HepG2 (cell line): ENCODE measurements at regions not wholly inside any gene's neighbourhood (a gene's known extent, or its start where the extent isn't known, plus 50 kb on each side); places are given as distances from the start of the nearest gene placed in this dataset.

Experiments
- CC2D1A ChIP-seq: sonication (generic); formaldehyde crosslinking; IDR thresholded peaks from 2 replicates; pipeline ENCODE4 v1.8.1; 2023; ENCODE audit warnings: mild to moderate bottlenecking, missing genetic modification reagents
- SNRNP70 ChIP-seq: fragments of 200-400 bp; formaldehyde crosslinking; IDR thresholded peaks from 2 replicates; pipeline ENCODE4 v1.6.1; 2017; ENCODE audit warnings: mild to moderate bottlenecking, low read depth, low read length, moderate library complexity
- ZBTB40 ChIP-seq, 2 experiments: fragments of 450-650 bp in 1 of 2; sonication (generic) in 1 of 2; formaldehyde crosslinking in 1 of 2; IDR thresholded peaks; 2 replicates each; pipeline versions ENCODE4 v1.6.1 to v1.8.0; 2016 to 2022; ENCODE audit warnings: antibody characterized with exemption in 1 of 2, mild to moderate bottlenecking in 1 of 2, missing genetic modification reagents in 1 of 2
- ZNF10 ChIP-seq: sonication (generic); formaldehyde crosslinking; IDR thresholded peaks from 2 replicates; pipeline ENCODE4 v1.4.0; 2020; ENCODE audit warnings: mild to moderate bottlenecking, low read depth, missing genetic modification reagents, borderline replicate concordance
- ZNF780A ChIP-seq: sonication (generic); formaldehyde crosslinking; IDR thresholded peaks from 2 replicates; pipeline ENCODE4 v1.8.0; 2022; ENCODE audit warnings: mild to moderate bottlenecking, missing genetic modification reagents, moderate library complexity

- TF ChIP-seq ZNF10 (CRISPR knock-in tag), result no peak
- no peak for TF ChIP-seq ZBTB40 (IDR thresholded peaks at IDR 0.05)
- no peak for TF ChIP-seq ZBTB40 (CRISPR knock-in tag; IDR thresholded peaks at IDR 0.05)
- TF ChIP-seq SNRNP70, result no peak
- TF ChIP-seq ZNF780A (CRISPR knock-in tag), result no peak
- TF ChIP-seq CC2D1A, result no peak
Measured at GRCh38 chr7:37514497-37514896, 65.8 kb upstream of the ELMO1 start.
